ENCODE measurements at regions not wholly inside any gene's neighbourhood (a gene's known extent, or its start where the extent isn't known, plus 50 kb on each side); places are given as distances from the start of the nearest gene placed in this dataset.

DNA sequence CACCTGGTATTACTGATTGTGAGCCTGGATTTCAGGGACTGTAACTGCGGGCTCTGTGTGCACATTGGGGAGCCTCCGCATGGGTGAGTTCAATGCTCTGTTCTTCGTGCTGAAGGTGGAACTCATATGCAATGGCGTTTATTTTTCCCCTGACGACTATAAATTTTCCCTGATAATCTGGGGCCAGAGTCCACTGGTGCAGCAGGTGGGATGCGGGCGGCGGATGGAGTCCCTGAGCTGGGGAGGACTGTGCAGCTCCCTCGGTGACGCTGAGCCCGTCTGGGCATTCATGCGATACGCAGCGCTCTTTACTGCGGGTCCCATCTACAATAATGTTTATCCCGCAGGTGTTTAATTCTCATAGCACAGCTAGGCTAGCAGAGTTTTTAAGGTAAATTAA lies 181.6 kb upstream of the ALKAL2 start:
- DNase-seq (ENCODE audit: low read depth, low spot score) (no peak), ATAC-seq (no peak)
- no peak overlapping the region for H3K9ac ChIP-seq (ENCODE audit: low read length)
- H3K9me2 ChIP-seq (ENCODE audit: insufficient read depth) = no peaks in the 10 kb centered on the region
- no peak overlapping the region for H3K27ac ChIP-seq (ENCODE audit: low read depth, low read length)
- no peaks in the 10 kb centered on the region for H4K20me1 ChIP-seq (ENCODE audit: insufficient read depth)
- ChIA-PET RAD21 (ENCODE audit: low non-redundant PET in 1 of 2, low total read pairs in 2 of 2, uncharacterized antibody in 2 of 2, unreplicated experiment in 2 of 2) (no interaction called here), POLR2A (no interaction called here), CTCF (no interaction called here)
- H3K4me2 ChIP-seq (ENCODE audit: low read length) = no peak overlapping the region
- peaks cover 6% of the 10 kb centered on the region; the same call in 1 of the 2 replicates for H3K27me3 ChIP-seq (ENCODE audit: insufficient read depth, low read length)
- intact Hi-C loops (cut with micrococcal nuclease) = no loop called here
- H3K4me1 ChIP-seq (ENCODE audit: control insufficient read depth in 1 of 2, insufficient read depth in 2 of 2, low read length in 2 of 2) = no peaks in the 10 kb centered on the region
- H3K9me3 ChIP-seq (ENCODE audit: control insufficient read depth in 1 of 2, insufficient read depth in 1 of 2, low read depth in 1 of 2, low read length in 2 of 2) = no peaks in the 10 kb centered on the region; a peak in 1 of 4 replicates
- H2AFZ ChIP-seq (ENCODE audit: low read depth, low read length, poor library complexity, severe bottlenecking) = no peak overlapping the region
- BruUV-seq (replicated peaks) = no TSS peak
- TF ChIP-seq ZNF274 (IDR thresholded peaks at IDR 0.05; ENCODE audit: low read depth, low read length) = no peak
- no peak for TF ChIP-seq SP1 (IDR thresholded peaks at IDR 0.05; ENCODE audit: low read depth)
- TF ChIP-seq, protein P1, sequence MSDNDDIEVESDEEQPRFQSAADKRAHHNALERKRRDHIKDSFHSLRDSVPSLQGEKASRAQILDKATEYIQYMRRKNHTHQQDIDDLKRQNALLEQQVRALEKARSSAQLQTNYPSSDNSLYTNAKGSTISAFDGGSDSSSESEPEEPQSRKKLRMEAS (IDR thresholded peaks at IDR 0.05) = no peak
- no peaks in the 10 kb centered on the region for H3K36me3 ChIP-seq (ENCODE audit: control insufficient read depth in 1 of 2, insufficient read depth in 2 of 2, low read length in 2 of 2)
- H3K79me2 ChIP-seq (ENCODE audit: insufficient read depth, low read length) = no peaks in the 10 kb centered on the region
- no peak overlapping the region for H3K4me3 ChIP-seq (replicated peaks in 1 of 2; ENCODE audit: low read depth in 1 of 2, low read length in 2 of 2)

GRCh38 chr2:468648-469336 lies 180.9 kb upstream of the ALKAL2 start:
- Histone ChIP-seq H3K9me2 (ENCODE audit: insufficient read depth) (no peaks in the 10 kb centered on the region), H4K20me1 (ENCODE audit: insufficient read depth) (no peaks in the 10 kb centered on the region), H3K9me3 (ENCODE audit: control insufficient read depth in 1 of 2, insufficient read depth in 1 of 2, low read depth in 1 of 2, low read length in 2 of 2) (no peaks in the 10 kb centered on the region; a peak in 1 of 4 replicates), H3K27ac (ENCODE audit: low read depth, low read length) (no peak overlapping the region), H3K4me3 (replicated peaks in 1 of 2; ENCODE audit: low read depth in 1 of 2, low read length in 2 of 2) (no peak overlapping the region), H2AFZ (ENCODE audit: low read depth, low read length, poor library complexity, severe bottlenecking) (no peak overlapping the region), H3K4me2 (ENCODE audit: low read length) (no peak overlapping the region), H3K27me3 (ENCODE audit: insufficient read depth, low read length) (peaks cover 11% of the 10 kb centered on the region), H3K36me3 (ENCODE audit: control insufficient read depth in 1 of 2, insufficient read depth in 2 of 2, low read length in 2 of 2) (no peaks in the 10 kb centered on the region), H3K79me2 (ENCODE audit: insufficient read depth, low read length) (no peaks in the 10 kb centered on the region), H3K4me1 (ENCODE audit: control insufficient read depth in 1 of 2, insufficient read depth in 2 of 2, low read length in 2 of 2) (no peaks in the 10 kb centered on the region), H3K9ac (ENCODE audit: low read length) (no peak overlapping the region)
- ATAC-seq (no peak), DNase-seq (ENCODE audit: low read depth, low spot score) (no peak)
- ChIA-PET CTCF (no interaction called here), RAD21 (ENCODE audit: low non-redundant PET in 1 of 2, low total read pairs in 2 of 2, uncharacterized antibody in 2 of 2, unreplicated experiment in 2 of 2) (no interaction called here), POLR2A (no interaction called here)
- no TSS peak for BruUV-seq (replicated peaks)
- TF ChIP-seq POLR2A (IDR thresholded peaks at IDR 0.05; ENCODE audit: borderline replicate concordance, extremely low read depth, insufficient read depth, insufficient read length) (no peak), CTCF (IDR thresholded peaks at IDR 0.05 in 2 of 3, conservative IDR thresholded peaks at IDR 0.05 in 1 of 3; ENCODE audit: borderline replicate concordance in 1 of 3, insufficient read depth in 1 of 3, low read depth in 2 of 3, low read length in 2 of 3) (no peak), POLR2AphosphoS5 (IDR thresholded peaks at IDR 0.05; ENCODE audit: low read depth, low read length) (no peak), SP1 (IDR thresholded peaks at IDR 0.05; ENCODE audit: low read depth) (no peak), REST (IDR thresholded peaks at IDR 0.05; ENCODE audit: low read depth) (no peak), ELF1 (IDR thresholded peaks at IDR 0.05; ENCODE audit: borderline replicate concordance, low read depth) (no peak)
- intact Hi-C loops (cut with micrococcal nuclease) = no loop called here

Measured in HCT116 (cell line).